Stomach (tissue), 8 donors: ENCODE measurements at regions not wholly inside any gene's neighbourhood (a gene's known extent, or its start where the extent isn't known, plus 50 kb on each side); places are given as distances from the start of the nearest gene placed in this dataset.

ENCODE experiments used
- DNase-seq, 2 donors: peaks; one replicate each; pipeline versions ENCODE4 v3.0.0 to v3.0.0-alpha.2; 2013 to 2019
- H3K27ac ChIP-seq, 5 donors: fragments of 200-600 bp in 4 of 5; sonication (generic) in 4 of 5; one replicate each; pipeline ENCODE4 v1.5.1; 2013 to 2019; ENCODE audit warnings: mild to moderate bottlenecking in 1 of 5, moderate library complexity in 1 of 5
- H3K27me3 ChIP-seq, 3 donors: fragments of 200-600 bp; sonication (generic); one replicate each; pipeline ENCODE4 v1.5.1; 2017 to 2019; ENCODE audit warnings: mixed run types in 1 of 3
- H3K36me3 ChIP-seq, 4 donors: fragments of 200-600 bp; sonication (generic); 1 replicate in 3 of 4; 2 replicates in 1 of 4; pipeline ENCODE4 v1.5.1; 2016 to 2019
- H3K4me1 ChIP-seq, 4 donors: fragments of 200-600 bp; sonication (generic); one replicate each; pipeline ENCODE4 v1.5.1; 2016 to 2019
- H3K4me3 ChIP-seq, 4 donors: fragments of 200-600 bp; sonication (generic) in 3 of 4; one replicate each; pipeline ENCODE4 v1.5.1; 2016 to 2019; ENCODE audit warnings: mild to moderate bottlenecking in 1 of 4
- H3K9me3 ChIP-seq, 4 donors: fragments of 200-600 bp; sonication (generic); one replicate each; pipeline ENCODE4 v1.5.1; 2016 to 2019
- EP300 ChIP-seq: sonication (generic); formaldehyde crosslinking; IDR thresholded peaks from one replicate; pipeline ENCODE4 v1.6.1; 2017; ENCODE audit warnings: antibody characterized with exemption
- POLR2A ChIP-seq, 4 donors: fragments of 450-650 bp; IDR thresholded peaks; one replicate each; pipeline ENCODE4 v1.6.1; 2016; ENCODE audit warnings: antibody characterized with exemption in 4 of 4, control low read depth in 2 of 4, mild to moderate bottlenecking in 1 of 4, moderate library complexity in 1 of 4
- POLR2AphosphoS5 ChIP-seq, 3 donors: sonication (generic); formaldehyde crosslinking; IDR thresholded peaks; one replicate each; pipeline ENCODE4 v1.6.1; 2016; ENCODE audit warnings: antibody characterized with exemption in 3 of 3
- WGBS, 5 donors: extraction: QIAGEN DNeasy Blood & Tissue Kit in 3 of 5; methylation state at CpG; one replicate each; pipeline versions ENCODE4 v1.1.5 to v1.1.7; 2013 to 2018; 5-methylcytosine and 5-hydroxymethylcytosine counted together
- intact Hi-C: fragments of 100-400 bp; cut with DNase I; formaldehyde crosslinking; loops from one replicate; pipeline ENCODE4 v1.15.1; 2023; ENCODE audit warnings: low total_unique reads
- TF ChIP-seq, protein P1 (sequence below), 7 experiments: fragments of 450-650 bp in 4 of 7; fragments of 200-600 bp in 3 of 7; sonication (generic) in 3 of 7; IDR thresholded peaks; one replicate each; pipeline ENCODE4 v1.5.1; 2016 to 2019; ENCODE audit warnings: antibody characterized with exemption in 7 of 7, control low read depth in 2 of 7, mild to moderate bottlenecking in 1 of 7
- donor health status: healthy with polysubstance abuse.
- donor health status: Bipolar disorder and iron deficiency.
- donor health status: healthy.

DNA sequence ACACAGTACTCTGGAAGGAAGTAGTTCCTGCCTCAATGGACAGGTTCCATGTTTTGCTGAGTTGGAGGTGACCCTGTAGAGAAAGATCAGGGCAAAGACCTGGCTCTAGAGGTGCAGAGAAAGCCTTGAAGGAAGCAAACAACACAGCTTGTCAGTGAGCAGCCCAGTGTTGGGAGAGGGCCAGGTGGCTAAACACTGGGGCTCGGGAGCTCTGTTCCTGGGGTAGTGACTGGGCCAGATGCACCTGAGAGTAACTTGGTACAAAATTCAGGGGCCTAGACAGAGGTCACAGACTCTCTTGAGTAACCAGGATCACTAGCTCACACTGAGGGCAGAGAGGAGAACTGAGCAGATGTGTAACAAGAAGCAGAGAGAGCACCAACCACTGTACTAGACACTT is 138.4 kb upstream of the NALF2 start:
- Histone ChIP-seq H3K27ac (no peak overlapping the region), H3K36me3 (no peaks in the 10 kb centered on the region), H3K4me1 (peaks cover 0 to 11% (median 0%) of the 10 kb centered on the region in 4 donors), H3K27me3 (no peaks in the 10 kb centered on the region), H3K9me3 (no peaks in the 10 kb centered on the region), H3K4me3 (no peak overlapping the region)
- intact Hi-C loops: no loop called here
- DNase-seq: no peak
- TF ChIP-seq, protein P1, sequence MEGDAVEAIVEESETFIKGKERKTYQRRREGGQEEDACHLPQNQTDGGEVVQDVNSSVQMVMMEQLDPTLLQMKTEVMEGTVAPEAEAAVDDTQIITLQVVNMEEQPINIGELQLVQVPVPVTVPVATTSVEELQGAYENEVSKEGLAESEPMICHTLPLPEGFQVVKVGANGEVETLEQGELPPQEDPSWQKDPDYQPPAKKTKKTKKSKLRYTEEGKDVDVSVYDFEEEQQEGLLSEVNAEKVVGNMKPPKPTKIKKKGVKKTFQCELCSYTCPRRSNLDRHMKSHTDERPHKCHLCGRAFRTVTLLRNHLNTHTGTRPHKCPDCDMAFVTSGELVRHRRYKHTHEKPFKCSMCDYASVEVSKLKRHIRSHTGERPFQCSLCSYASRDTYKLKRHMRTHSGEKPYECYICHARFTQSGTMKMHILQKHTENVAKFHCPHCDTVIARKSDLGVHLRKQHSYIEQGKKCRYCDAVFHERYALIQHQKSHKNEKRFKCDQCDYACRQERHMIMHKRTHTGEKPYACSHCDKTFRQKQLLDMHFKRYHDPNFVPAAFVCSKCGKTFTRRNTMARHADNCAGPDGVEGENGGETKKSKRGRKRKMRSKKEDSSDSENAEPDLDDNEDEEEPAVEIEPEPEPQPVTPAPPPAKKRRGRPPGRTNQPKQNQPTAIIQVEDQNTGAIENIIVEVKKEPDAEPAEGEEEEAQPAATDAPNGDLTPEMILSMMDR (IDR thresholded peaks at IDR 0.05): no peak
- TF ChIP-seq EP300 (no peak), POLR2A (IDR thresholded peaks at IDR 0.05) (no peak), POLR2AphosphoS5 (IDR thresholded peaks at IDR 0.05) (no peak)
- 25 to 64% (median 50%) methylated on average over 1 of the region's 1 CpG for WGBS, 5 donors

- 67 to 96% (median 92%) methylated on average over 1 of the region's 1 CpG; no CpG with 5 or more reads in 1 of the 5 donors for WGBS, 5 donors
- Histone ChIP-seq H3K4me1 (peaks cover 0 to 11% (median 0%) of the 10 kb centered on the region in 4 donors), H3K9me3 (no peaks in the 10 kb centered on the region), H3K27me3 (no peaks in the 10 kb centered on the region), H3K36me3 (no peaks in the 10 kb centered on the region), H3K27ac (no peak overlapping the region), H3K4me3 (no peak overlapping the region)
- no peak for DNase-seq
- intact Hi-C loops: no loop called here
- TF ChIP-seq POLR2A (IDR thresholded peaks at IDR 0.05): no peak
- no peak for TF ChIP-seq POLR2AphosphoS5 (IDR thresholded peaks at IDR 0.05)
- TF ChIP-seq, protein P1 (IDR thresholded peaks at IDR 0.05): no peak
- TF ChIP-seq EP300: no peak
Observed at GRCh38 chrX:69365349-69365748, 138.8 kb upstream of the NALF2 start.

GRCh38 chrX:69362856-69363255 is 141.3 kb upstream of the NALF2 start:
- no peaks in the 10 kb centered on the region for H3K9me3 ChIP-seq
- no peak for TF ChIP-seq EP300
- no peak for TF ChIP-seq POLR2A (IDR thresholded peaks at IDR 0.05)
- no peak for TF ChIP-seq POLR2AphosphoS5 (IDR thresholded peaks at IDR 0.05)
- TF ChIP-seq, protein P1 (IDR thresholded peaks at IDR 0.05): no peak
- intact Hi-C loops: no loop called here
- DNase-seq: peak in 1 of 2 donors; percentile 54
- peaks cover 0 to 11% (median 0%) of the 10 kb centered on the region in 4 donors for H3K4me1 ChIP-seq
- no peaks in the 10 kb centered on the region for H3K36me3 ChIP-seq
- H3K27me3 ChIP-seq: no peaks in the 10 kb centered on the region
- WGBS, 5 donors: 51 to 56% (median 53%) methylated on average over 3 to 4 of the region's 4 CpGs
- no peak overlapping the region for H3K4me3 ChIP-seq
- peak overlapping the region in 1 of 5 donors; percentile 10 for H3K27ac ChIP-seq

DNA sequence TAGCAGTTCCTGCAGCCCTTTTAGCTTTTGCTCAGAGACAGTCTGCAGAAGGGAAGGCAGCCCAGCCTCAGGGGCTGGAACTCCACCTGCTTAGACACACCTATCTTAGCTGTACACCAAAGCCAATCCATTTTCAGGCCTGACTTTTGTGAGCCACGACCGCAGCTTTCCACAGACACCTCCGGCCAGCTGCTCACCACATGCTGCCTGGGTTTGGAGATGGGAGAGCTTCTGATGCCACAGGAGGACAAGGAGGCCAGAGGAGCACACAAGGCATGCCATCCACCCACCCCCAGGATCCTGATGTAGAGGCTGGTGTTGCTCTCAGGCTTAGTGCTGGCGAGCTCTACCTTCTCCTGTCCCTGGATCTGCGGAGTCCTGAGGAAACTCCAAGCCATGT is 141.8 kb upstream of the NALF2 start:
- H3K9me3 ChIP-seq: no peaks in the 10 kb centered on the region
- DNase-seq: no peak
- H3K27me3 ChIP-seq: no peaks in the 10 kb centered on the region
- no peak overlapping the region for H3K4me3 ChIP-seq
- H3K27ac ChIP-seq: peak overlapping the region in 1 of 5 donors; percentile 10
- intact Hi-C loops: no loop called here
- 67 to 91% (median 77%) methylated on average over 4 to 5 of the region's 5 CpGs for WGBS, 5 donors
- no peak for TF ChIP-seq POLR2A (IDR thresholded peaks at IDR 0.05)
- TF ChIP-seq, protein P1 (IDR thresholded peaks at IDR 0.05): no peak
- TF ChIP-seq POLR2AphosphoS5 (IDR thresholded peaks at IDR 0.05): no peak
- TF ChIP-seq EP300: no peak
- H3K36me3 ChIP-seq: no peaks in the 10 kb centered on the region
- peaks cover 0 to 11% (median 0%) of the 10 kb centered on the region in 4 donors for H3K4me1 ChIP-seq
